Hematopoietic multipotent progenitor cell treated with erythropoietin and hydrocortisone succinate and interleukin-3 and kit ligand, for 17 days (in vitro differentiated cells): ENCODE measurements at regions not wholly inside any gene's neighbourhood (a gene's known extent, or its start where the extent isn't known, plus 50 kb on each side); places are given as distances from the start of the nearest gene placed in this dataset.
"Not testable (repeated sequence)": the region's sequence is repeated elsewhere in the genome, so short reads cannot be mapped to it uniquely, and the experiment has no call there.

Source experiments
- DNase-seq: peaks from one replicate; pipeline ENCODE4 v3.0.0-alpha.2; 2015; ENCODE audit warnings: low spot score

DNA sequence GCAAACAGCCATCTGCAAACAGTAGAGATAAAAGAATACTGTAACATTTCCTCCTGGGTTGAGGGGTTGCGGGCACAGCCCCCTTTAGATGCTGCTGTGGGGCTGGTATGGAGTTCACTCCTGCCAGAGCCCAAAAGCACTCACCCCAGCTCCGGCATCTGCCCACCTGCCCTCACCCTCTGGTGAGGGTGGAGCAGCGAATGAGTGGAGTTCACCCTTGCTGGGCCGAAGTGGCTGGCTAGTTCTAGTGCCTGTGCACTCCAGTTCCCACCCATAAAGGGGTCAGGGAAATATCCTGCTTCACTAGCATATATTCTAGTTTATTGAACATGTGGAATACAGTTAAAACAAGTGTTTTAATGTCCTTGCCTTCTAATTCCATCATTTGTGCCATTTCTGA, 209.7 kb upstream of the SGO1 start:
- no peak for DNase-seq

GRCh38 chr3:20394243-20394642, 208.2 kb upstream of the SGO1 start:
- DNase-seq = no peak

DNA sequence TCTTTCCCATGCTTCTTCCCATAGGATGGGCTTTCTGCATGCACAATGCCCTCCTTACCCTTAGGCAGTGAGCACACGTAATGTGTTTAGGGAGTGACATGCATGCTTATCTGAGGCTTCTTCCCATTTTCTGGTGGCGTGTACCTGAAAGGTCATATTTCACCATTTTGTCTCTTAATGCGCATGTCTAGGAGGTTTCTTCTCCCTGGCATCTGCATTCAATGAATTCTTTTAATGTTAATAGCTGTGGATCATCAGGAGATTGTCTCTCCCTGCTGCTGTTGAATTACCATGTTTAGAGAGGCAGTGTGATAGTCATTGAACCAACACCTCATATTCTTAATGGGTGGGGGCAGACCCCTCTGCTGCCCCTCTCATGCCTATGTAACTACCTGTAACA, 205.6 kb upstream of the SGO1 start:
- DNase-seq = no peak

DNA sequence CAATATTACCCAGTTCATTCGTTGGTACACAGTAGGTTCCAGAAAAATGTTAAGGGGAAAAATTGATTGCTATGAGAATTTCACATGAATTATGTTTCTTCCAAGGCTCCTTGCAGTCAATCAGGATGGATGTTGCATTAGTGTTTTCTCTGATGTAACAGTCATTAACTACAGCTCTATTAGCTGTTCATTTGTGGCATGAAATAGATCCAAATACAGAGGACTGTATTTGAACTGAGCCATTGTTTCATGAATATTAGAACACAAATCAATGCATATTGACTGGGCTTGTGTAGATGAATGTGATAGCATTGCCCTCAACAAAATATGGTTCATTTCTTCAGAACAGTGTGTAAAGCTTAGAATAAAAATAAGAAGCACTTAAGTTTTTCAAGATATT, 203.0 kb upstream of the SGO1 start:
- DNase-seq = no peak

GRCh38 chr3:20380295-20380694, 194.3 kb upstream of the SGO1 start:
- no peak for DNase-seq

- DNase-seq = no peak
Measured at GRCh38 chr3:20378315-20378714, 192.3 kb upstream of the SGO1 start.

- no peak for DNase-seq
Measured at GRCh38 chr3:20376665-20377217, 190.7 kb upstream of the SGO1 start.

- no peak for DNase-seq
Measured at GRCh38 chr3:20375302-20375701, 189.3 kb upstream of the SGO1 start.

GRCh38 chr3:20370273-20371063, 184.5 kb upstream of the SGO1 start:
- not testable (repeated sequence) for DNase-seq

DNA sequence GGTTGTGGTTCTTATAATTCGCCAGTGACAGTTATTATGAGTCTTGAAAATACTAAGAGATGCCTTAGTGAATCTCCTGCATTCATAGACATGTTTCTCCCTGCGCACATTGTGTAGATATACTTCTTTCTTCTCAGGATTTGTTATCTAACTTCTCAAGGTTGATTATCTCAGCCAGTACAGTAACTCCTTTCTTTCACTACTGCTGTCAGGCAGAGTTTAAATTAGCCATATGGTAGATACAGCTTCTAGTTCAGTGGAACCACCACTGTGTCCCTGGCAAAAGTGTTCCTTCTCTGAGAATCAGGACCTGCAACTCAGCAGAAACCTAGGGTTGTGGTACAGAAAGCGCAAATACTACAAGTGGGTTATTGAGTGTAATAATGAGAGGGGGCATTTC, 175.0 kb upstream of the SGO1 start:
- no peak for DNase-seq

DNA sequence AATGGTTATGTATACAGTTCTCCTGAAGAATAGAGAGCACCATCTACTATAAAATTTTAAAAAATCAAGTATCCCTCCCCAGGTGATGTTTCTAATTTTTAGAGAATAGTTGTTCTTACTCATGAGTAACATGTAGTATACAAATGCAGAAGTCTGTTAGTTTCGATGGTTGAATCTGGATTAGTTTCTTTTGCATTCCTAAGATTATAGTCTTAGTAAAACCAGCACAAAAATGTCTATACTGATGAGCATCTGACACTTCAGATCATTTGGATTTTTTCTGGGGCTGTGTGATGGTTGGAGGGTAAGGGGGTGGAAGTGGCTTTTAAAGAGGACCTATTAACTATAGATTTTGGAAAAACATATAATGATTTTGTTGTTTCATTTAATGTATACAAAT, 167.3 kb upstream of the SGO1 start:
- DNase-seq = no peak

- DNase-seq = no peak
Measured at GRCh38 chr3:20352546-20353179, 166.7 kb upstream of the SGO1 start.

GRCh38 chr3:20350449-20350848, 164.4 kb upstream of the SGO1 start:
- DNase-seq = no peak

DNA sequence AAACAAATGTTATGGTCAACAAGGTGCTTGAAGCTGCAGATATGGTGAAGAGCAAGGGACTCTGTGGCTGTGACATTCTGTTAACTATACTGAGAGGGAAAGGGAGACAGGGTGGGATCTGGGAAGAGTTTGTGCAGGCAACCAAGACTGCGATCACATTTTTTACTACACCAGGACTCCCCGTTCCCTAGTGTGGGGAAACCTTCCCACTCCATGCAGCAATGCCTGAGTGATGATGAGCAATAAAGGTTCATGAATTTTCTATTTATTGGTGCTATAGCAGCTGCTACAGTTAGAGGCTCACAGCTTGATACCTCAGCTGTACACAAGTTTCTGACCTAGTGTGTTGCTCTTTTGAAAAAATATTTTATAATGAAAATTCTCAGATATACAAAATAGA, 160.9 kb upstream of the SGO1 start:
- DNase-seq = no peak

GRCh38 chr3:20346369-20346768, 160.4 kb upstream of the SGO1 start:
- DNase-seq = no peak

- DNase-seq = no peak
Measured at GRCh38 chr3:20344400-20344959, 158.5 kb upstream of the SGO1 start.

DNA sequence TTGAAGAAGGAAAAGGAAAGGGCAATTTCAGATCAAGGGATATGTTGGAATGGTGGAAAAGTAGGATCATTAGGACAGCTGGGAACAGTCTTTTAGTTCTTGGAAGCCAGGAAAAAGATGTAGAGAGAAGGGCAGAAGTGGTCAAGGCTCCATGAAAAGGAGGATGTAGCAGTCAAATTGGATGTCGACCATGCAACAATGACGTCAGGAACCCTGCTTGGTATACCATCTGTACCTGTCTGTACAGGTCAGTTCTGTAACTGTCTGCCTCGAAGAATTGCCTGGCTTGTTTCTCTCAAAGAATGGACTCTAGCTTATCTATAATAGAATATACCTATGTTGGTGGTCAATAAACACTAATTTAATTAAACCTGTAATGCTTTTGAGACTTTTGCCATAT, 157.8 kb upstream of the SGO1 start:
- no peak for DNase-seq

DNA sequence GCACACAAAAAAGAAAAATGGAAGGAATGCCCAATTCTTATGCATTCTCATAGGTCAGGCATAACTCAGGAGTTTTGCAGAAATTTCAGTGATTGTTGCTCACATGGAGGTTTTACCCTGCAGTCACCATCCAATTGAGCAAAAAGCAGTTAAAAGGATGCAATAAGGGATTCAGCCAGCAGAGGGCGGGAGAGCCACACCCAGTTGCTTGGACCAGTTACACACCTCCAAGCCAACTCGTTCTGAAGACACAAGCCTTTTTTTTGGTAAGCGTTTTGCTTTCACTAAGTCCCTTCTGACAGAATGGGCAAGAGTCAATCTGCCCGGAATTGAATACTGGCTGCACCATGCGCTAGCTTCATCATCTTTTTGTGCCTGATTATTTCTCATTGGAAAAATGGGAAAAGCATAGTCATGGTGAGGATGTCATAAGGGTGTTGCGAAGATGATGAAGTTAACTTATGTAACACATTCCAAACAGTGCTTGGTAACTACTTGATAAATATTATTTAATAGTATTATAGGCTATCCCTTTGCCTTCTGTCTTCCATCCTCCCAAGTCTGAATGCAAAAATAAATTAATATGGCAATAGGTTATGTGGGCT, 154.4 kb upstream of the SGO1 start:
- peak; percentile 58 for DNase-seq

GRCh38 chr3:20336572-20336971, 150.6 kb upstream of the SGO1 start:
- DNase-seq = no peak

GRCh38 chr3:20334842-20335241, 148.8 kb upstream of the SGO1 start:
- no peak for DNase-seq

- no peak for DNase-seq
Measured at GRCh38 chr3:20327889-20328288, 141.9 kb upstream of the SGO1 start.

DNA sequence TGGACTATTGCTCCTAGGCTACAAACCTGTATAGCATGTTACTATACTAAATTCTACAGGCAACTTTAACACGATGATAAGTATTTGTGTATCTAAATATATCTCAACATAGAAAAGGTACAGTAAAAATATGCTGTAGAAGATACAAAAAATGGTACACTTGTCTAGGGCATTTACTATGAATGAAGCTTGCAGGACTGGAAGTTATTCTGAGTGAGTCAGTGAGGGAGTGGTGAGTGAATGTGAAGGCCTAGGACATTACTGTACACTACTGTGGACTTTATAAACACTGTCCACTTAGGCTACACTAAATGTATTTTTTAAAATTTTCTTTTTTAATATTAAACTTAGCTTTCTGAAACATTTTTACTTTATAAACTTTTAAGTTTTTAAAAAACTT, 140.5 kb upstream of the SGO1 start:
- no peak for DNase-seq

GRCh38 chr3:20325563-20325962, 139.6 kb upstream of the SGO1 start:
- no peak for DNase-seq
